ENCODE measurements at regions not wholly inside any gene's neighbourhood (a gene's known extent, or its start where the extent isn't known, plus 50 kb on each side); places are given as distances from the start of the nearest gene placed in this dataset.

DNA sequence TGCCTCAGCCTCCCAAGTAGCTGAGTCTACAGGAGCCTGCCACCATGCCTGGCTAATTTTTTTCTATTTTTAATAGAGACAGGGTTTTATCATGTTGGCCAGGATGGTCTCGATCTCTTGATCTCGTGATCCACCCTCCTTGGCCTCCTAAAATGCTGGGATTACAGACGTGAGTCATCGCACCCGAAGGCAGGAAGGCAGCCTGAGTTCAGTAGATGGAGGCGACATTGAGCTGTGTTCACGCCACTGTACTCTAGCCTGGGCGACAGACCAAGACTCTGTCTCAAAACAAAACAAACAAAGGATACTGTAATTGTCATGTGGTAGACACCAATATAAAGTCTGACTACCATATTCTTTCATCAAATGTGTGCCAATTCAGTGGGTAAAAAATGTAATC lies 500.9 kb upstream of the DSEL start:
- DNase-seq = no peak

DNA sequence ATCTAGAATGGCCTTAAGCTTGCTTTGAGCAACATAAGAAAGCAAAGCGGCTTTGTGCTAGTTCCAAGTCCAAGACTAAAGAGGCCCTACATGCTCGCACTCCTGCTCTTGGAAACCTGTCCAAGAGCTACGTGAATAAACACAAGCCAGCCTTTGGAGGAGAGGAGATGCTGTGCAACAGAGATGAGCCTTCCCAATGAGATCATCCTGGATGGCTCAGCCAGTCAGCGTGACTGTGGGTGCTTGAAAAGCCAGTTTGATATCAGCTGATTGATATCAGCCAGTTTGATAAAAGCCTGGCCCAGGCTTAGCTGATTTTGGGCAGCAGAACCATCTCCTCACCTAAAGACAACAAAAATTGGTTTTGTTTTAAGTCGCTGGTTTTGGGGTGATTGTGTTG lies 481.0 kb upstream of the DSEL start:
- DNase-seq = no peak

- DNase-seq = no peak
Observed at GRCh38 chr18:67995769-67996168, 479.2 kb upstream of the DSEL start.

GRCh38 chr18:67980241-67980640 lies 463.7 kb upstream of the DSEL start:
- DNase-seq = no peak

- DNase-seq = no peak
Observed at GRCh38 chr18:67977067-67977616, 460.6 kb upstream of the DSEL start.

DNA sequence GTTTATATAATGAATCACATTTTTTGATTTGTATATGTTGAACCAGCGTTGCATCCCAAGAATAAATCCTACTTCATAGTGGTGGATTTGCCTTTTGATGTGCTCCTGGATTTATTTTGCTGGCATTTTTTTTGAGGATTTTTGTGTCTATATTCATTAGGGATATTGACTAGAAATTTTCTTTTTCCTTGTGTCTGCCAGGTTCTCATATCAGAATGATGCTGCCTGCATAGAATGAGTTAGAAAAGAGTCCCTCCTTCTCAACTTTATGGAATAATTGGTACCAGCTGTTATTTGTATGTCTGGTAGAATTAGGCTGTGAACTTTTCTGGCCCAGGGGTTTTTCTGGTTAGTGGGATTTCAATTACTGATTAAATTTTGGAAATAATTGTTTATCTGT lies 457.4 kb upstream of the DSEL start:
- no peak for DNase-seq

DNA sequence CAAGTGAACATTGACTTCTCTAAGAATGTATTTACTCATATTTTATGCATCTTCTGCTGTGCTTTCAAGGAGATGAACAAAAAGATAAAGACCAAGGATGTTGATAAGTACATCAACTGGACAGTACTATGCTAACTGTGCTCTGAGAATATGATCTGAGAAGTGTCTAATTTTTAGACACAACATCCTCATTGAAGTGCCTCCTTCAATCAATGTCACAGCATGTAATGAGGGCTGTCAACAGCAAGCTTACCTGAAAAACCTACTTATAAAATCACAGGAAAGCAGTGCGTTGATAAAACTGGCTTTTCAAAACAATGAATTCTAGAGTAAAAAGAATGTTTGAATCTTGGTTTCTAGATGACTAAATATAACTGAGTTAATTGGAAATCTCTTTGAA lies 452.9 kb upstream of the DSEL start:
- no peak for DNase-seq

DNA sequence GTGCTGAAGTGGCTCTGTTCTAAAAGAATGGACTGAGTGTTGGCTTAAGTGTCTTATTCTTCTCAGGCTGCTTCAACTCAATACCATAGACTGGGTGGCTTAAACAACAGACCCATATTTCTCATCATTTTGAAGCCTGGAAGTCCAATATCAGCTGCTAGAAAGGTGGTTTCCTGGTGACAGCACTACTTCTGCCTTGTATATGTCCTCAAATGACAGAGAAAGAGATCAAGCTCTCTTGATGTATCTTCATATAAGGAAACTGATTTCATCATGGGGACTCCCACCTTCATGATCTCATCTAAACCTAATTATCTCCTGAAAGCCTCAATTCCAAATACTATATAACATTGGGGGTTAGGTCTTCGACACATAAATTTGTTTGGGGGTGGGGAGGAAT lies 449.7 kb upstream of the DSEL start:
- no peak for DNase-seq

- no peak for DNase-seq
Observed at GRCh38 chr18:67964462-67964861, 447.9 kb upstream of the DSEL start.

- no peak for DNase-seq
Observed at GRCh38 chr18:67961701-67962440, 445.4 kb upstream of the DSEL start.

- DNase-seq = no peak
Observed at GRCh38 chr18:67957684-67958083, 441.2 kb upstream of the DSEL start.

- DNase-seq = no peak
Observed at GRCh38 chr18:67954594-67954993, 438.1 kb upstream of the DSEL start.

DNA sequence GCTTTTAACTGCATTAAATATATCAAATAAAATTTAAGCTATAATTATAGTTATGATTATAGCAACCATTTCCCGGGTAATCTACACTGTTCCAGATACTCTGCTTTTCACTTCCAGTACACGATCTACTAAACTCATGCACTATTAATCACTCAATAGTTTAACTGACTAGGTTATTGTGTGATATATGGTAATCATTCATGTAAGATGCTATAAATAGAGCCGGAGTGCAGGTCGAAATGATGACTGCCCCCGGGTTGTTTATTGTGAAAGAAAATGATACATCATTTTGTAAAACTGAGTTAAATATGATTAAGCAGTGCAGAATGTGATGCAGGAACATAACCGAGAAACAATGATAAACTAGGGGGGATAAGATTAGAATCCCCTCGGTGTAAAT lies 434.6 kb upstream of the DSEL start:
- DNase-seq = no peak

DNA sequence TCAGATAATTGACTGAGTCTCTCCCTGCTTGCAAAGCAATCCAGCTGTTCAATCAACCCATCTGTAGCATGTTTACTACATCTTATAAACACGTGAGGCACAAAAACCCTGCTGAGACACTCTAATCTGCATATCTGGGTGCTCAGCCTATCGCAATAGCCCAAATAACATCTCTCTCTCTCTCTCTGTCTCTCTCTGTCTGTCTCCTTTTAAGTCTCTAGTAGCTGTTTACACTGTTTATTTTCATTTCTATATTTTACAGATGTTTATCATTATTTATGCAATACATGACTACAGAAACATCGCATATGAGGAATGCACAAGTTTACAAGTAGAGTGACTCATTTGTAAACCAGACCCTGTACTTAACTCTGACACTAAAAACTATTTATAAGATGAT lies 422.1 kb upstream of the DSEL start:
- no peak for DNase-seq

DNA sequence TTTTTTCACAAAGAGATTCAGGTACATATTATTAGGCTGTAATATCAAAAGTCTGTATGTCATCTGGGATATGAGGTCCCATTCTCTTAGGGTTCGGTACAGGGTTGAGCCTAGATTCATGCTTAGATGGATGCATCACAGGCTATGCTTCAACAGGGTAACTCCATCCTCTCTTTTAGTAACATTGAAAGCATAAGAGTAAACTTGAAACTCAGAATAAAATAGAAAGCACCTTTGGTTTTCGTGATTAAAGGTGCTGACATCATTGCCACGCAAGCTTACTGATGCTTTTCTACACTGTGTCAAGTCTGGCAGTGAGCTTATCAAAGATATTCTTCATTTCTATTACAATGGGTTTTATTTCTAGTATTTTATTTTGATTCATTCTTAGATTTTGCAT lies 419.1 kb upstream of the DSEL start:
- no peak for DNase-seq

DNA sequence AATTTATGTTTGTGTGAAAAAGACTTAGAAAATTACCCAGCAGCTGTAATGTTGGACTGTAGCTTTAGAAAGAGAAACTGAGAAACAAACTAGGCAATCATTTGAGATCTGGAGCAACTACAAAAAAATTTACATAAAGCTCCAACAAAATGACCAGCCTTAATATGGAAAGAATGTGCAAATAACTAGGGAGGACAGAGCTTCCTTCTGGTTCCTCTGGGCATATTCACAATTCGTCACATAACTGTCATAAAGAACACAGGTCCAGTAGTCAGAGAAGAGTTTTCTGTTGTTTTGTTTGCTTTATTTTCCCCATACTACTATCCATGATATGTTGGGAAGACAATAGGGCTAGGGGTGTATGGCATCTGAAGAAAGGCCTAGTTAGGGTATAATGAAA lies 416.8 kb upstream of the DSEL start:
- no peak for DNase-seq

GRCh38 chr18:67932271-67932670 lies 415.8 kb upstream of the DSEL start:
- no peak for DNase-seq

DNA sequence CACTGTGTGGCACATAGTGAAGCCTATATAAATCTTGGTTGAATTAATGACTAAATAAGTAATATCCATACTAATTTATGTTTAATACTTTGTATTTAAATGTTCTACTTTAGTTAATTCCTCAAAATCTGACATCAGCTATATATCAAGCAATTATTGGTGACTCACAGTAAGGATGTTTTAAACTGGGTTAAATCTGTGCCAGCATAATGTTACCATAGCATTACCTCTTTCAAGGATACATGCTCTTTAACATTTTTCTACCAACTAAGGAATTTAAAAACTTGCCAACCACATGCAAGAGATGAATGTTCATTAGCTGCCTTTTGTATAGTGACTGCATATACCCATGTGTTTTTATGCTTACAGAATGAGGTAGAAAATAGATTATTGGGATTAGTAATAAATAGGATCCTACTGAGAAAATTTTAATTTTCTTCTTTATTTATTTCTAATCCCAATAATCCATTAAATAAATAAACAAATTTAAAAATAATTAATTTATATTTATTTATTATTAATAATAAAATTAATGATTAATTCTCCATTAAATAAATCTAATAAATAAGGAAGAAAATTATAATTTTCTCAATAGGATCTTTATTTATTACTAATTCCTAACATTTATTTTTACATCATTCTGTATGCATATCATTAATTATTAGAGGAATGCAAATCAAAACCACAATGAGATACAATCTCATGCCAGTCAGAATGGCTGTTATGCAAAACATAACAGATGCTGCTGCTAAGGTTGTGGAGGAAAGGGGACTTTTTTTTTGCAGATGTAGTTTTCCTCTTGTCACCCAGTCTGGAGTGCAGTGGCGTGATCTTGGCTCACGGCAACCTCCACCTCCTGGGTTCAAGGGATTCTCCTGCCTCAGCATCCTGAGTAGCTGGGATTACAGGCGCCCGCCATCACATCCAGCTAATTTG lies 410.7 kb upstream of the DSEL start:
- DNase-seq = no peak

GRCh38 chr18:67924656-67925055 lies 408.1 kb upstream of the DSEL start:
- no peak for DNase-seq

- no peak for DNase-seq
Observed at GRCh38 chr18:67919316-67919715, 402.8 kb upstream of the DSEL start.

- no peak for DNase-seq
Observed at GRCh38 chr18:67916097-67916496, 399.6 kb upstream of the DSEL start.

GRCh38 chr18:67913040-67913439 lies 396.5 kb upstream of the DSEL start:
- no peak for DNase-seq

DNA sequence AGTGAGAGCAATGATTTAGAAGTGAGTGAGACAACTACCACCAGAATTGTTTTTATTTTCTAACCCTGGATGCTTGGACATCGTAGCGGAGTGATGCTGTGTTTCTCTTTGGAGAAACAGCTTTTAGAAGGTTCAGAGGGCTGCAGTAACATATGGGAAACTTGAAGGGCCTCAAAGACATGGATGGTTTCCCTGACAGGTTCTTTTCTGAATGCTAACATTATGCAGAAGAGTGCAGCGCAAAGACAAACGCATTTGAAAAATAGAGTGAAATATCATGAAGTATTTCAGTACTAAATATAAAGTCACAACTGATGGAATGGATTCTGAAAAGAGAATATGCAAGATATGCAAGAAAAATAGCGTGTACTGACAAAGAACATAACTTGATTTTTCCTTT lies 385.1 kb upstream of the DSEL start:
- no peak for DNase-seq
